Tibial nerve (tissue), 4 donors: ENCODE measurements at regions not wholly inside any gene's neighbourhood (a gene's known extent, or its start where the extent isn't known, plus 50 kb on each side); places are given as distances from the start of the nearest gene placed in this dataset.

Source experiments
- EP300 ChIP-seq, 2 donors: sonication (generic); formaldehyde crosslinking; IDR thresholded peaks; one replicate each; pipeline ENCODE4 v1.6.1; 2017; ENCODE audit warnings: antibody characterized with exemption in 2 of 2, mild to moderate bottlenecking in 1 of 2
- POLR2A ChIP-seq, 2 donors: fragments of 450-650 bp; IDR thresholded peaks; one replicate each; pipeline ENCODE4 v1.6.1; 2017; ENCODE audit warnings: antibody characterized with exemption in 2 of 2, mild to moderate bottlenecking in 2 of 2, moderate library complexity in 2 of 2
- TF ChIP-seq, protein P1 (sequence below), 5 experiments: fragments of 200-600 bp in 3 of 5; fragments of 450-650 bp in 2 of 5; sonication (generic) in 3 of 5; IDR thresholded peaks; one replicate each; pipeline ENCODE4 v1.5.1; 2016 to 2019; ENCODE audit warnings: antibody characterized with exemption in 5 of 5, mild to moderate bottlenecking in 3 of 5, moderate library complexity in 2 of 5

DNA sequence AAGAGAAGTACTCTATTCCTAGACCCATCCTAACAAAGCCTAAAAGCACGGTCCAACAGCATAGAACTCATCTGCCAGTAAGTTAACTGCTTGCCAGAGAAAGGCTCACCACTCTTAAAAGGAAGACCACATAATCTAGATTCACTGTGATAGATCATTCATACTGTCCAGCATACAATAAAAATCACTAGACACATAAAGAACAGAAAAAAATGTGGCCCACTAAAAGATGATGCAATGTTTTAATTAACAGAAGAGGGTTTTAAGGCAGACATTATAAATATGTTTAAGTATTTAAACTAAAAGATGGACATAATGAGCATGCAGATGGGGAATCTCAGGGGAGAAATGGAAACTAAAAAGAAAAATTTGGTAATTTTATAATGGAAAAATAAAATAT lies 157.5 kb upstream of the CDH4 start:
- TF ChIP-seq, protein P1, sequence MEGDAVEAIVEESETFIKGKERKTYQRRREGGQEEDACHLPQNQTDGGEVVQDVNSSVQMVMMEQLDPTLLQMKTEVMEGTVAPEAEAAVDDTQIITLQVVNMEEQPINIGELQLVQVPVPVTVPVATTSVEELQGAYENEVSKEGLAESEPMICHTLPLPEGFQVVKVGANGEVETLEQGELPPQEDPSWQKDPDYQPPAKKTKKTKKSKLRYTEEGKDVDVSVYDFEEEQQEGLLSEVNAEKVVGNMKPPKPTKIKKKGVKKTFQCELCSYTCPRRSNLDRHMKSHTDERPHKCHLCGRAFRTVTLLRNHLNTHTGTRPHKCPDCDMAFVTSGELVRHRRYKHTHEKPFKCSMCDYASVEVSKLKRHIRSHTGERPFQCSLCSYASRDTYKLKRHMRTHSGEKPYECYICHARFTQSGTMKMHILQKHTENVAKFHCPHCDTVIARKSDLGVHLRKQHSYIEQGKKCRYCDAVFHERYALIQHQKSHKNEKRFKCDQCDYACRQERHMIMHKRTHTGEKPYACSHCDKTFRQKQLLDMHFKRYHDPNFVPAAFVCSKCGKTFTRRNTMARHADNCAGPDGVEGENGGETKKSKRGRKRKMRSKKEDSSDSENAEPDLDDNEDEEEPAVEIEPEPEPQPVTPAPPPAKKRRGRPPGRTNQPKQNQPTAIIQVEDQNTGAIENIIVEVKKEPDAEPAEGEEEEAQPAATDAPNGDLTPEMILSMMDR (IDR thresholded peaks at IDR 0.05), result no peak
- no peak for TF ChIP-seq POLR2A (IDR thresholded peaks at IDR 0.05)
- no peak for TF ChIP-seq EP300 (IDR thresholded peaks at IDR 0.05)
